ENCODE measurements at regions not wholly inside any gene's neighbourhood (a gene's known extent, or its start where the extent isn't known, plus 50 kb on each side); places are given as distances from the start of the nearest gene placed in this dataset.

DNA sequence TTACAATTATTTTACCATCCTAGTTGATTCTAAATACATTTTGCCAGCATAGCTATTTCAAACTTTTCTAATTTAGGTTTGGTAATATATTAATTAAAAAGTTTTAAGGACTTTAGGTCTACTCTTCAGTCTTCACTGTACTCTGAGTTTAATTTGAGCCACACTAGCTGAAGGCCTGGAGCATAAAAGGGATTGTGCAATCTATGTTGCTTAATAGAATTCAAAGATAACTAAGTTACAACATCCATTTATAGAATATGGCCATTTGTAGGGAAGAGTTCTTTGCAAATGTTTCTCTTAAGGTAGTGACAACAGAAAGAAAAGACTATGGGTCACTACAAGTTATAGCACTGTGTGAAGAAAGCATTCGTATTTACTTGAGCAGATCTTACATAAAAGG, 702.2 kb upstream of the NRXN1 start:
- TF ChIP-seq, protein P1, sequence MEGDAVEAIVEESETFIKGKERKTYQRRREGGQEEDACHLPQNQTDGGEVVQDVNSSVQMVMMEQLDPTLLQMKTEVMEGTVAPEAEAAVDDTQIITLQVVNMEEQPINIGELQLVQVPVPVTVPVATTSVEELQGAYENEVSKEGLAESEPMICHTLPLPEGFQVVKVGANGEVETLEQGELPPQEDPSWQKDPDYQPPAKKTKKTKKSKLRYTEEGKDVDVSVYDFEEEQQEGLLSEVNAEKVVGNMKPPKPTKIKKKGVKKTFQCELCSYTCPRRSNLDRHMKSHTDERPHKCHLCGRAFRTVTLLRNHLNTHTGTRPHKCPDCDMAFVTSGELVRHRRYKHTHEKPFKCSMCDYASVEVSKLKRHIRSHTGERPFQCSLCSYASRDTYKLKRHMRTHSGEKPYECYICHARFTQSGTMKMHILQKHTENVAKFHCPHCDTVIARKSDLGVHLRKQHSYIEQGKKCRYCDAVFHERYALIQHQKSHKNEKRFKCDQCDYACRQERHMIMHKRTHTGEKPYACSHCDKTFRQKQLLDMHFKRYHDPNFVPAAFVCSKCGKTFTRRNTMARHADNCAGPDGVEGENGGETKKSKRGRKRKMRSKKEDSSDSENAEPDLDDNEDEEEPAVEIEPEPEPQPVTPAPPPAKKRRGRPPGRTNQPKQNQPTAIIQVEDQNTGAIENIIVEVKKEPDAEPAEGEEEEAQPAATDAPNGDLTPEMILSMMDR (IDR thresholded peaks at IDR 0.05; ENCODE audit: low read length) = no peak
- no peak for TF ChIP-seq EZH2phosphoT487 (IDR thresholded peaks at IDR 0.05; ENCODE audit: low read length)
- TF ChIP-seq EZH2 (optimal IDR thresholded peaks at IDR 0.05; ENCODE audit: low read depth, low read length) = no peak
- H3K79me2 ChIP-seq (ENCODE audit: low read length) = no peaks in the 10 kb centered on the region
- H3K9ac ChIP-seq (ENCODE audit: low read length) = no peak overlapping the region
- no peak overlapping the region for H3K27ac ChIP-seq (ENCODE audit: low read length)
- H3K36me3 ChIP-seq (replicated peaks; ENCODE audit: insufficient read depth, low read length) = no peaks in the 10 kb centered on the region
- no peak overlapping the region for H2AFZ ChIP-seq (ENCODE audit: low read length)
- H3K4me2 ChIP-seq (ENCODE audit: low read depth, low read length) = no peak overlapping the region
- no peak overlapping the region for H3K4me3 ChIP-seq (ENCODE audit: low read length)
- DNase-seq = no peak
- H3F3A ChIP-seq (ENCODE audit: insufficient read depth, low read length) = no peaks in the 10 kb centered on the region
- H3K9me2 ChIP-seq (replicated peaks; ENCODE audit: insufficient read depth, low read length) = no peaks in the 10 kb centered on the region
- no peaks in the 10 kb centered on the region for H3K9me3 ChIP-seq (replicated peaks; ENCODE audit: insufficient read depth, low read length)
- H3K4me1 ChIP-seq (ENCODE audit: low read length) = no peaks in the 10 kb centered on the region
- H4K20me1 ChIP-seq (ENCODE audit: insufficient read depth, low read length) = no peaks in the 10 kb centered on the region
- no peaks in the 10 kb centered on the region for H3K27me3 ChIP-seq (replicated peaks; ENCODE audit: insufficient read depth, low read length)

DNA sequence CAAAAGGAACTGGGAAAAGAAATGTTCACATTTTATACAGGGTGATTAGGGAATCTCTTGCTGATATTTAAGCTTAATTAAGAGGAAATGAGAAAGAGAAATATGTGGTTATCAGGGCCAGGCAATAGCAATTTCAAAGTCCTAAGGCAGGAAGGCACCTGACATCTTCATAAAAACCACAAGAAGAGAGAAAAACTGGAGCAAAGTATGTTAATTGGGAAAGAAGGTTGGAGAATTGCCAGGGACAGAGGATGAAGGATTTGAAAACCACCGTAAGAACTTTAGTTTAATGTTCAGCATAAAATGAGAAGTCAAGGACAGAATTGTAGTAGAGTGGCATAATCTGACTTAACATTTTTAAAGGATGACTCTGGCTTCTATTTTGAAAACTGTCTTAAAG, 691.8 kb upstream of the NRXN1 start:
- H3K79me2 ChIP-seq (ENCODE audit: low read length) = no peaks in the 10 kb centered on the region
- no peaks in the 10 kb centered on the region for H3K27me3 ChIP-seq (replicated peaks; ENCODE audit: insufficient read depth, low read length)
- H3F3A ChIP-seq (ENCODE audit: insufficient read depth, low read length) = no peaks in the 10 kb centered on the region
- no peaks in the 10 kb centered on the region for H3K9me3 ChIP-seq (replicated peaks; ENCODE audit: insufficient read depth, low read length)
- TF ChIP-seq EZH2phosphoT487 (IDR thresholded peaks at IDR 0.05; ENCODE audit: low read length) = no peak
- TF ChIP-seq EZH2 (optimal IDR thresholded peaks at IDR 0.05; ENCODE audit: low read depth, low read length) = no peak
- TF ChIP-seq, protein P1 (IDR thresholded peaks at IDR 0.05; ENCODE audit: low read length) = no peak
- H3K9ac ChIP-seq (ENCODE audit: low read length) = no peak overlapping the region
- H3K4me3 ChIP-seq (ENCODE audit: low read length) = no peak overlapping the region
- no peaks in the 10 kb centered on the region for H3K36me3 ChIP-seq (replicated peaks; ENCODE audit: insufficient read depth, low read length)
- H3K9me2 ChIP-seq (replicated peaks; ENCODE audit: insufficient read depth, low read length) = no peaks in the 10 kb centered on the region
- no peak overlapping the region for H3K27ac ChIP-seq (ENCODE audit: low read length)
- no peak for DNase-seq
- no peaks in the 10 kb centered on the region for H4K20me1 ChIP-seq (ENCODE audit: insufficient read depth, low read length)
- H3K4me1 ChIP-seq (ENCODE audit: low read length) = no peaks in the 10 kb centered on the region
- no peak overlapping the region for H2AFZ ChIP-seq (ENCODE audit: low read length)
- H3K4me2 ChIP-seq (ENCODE audit: low read depth, low read length) = no peak overlapping the region

DNA sequence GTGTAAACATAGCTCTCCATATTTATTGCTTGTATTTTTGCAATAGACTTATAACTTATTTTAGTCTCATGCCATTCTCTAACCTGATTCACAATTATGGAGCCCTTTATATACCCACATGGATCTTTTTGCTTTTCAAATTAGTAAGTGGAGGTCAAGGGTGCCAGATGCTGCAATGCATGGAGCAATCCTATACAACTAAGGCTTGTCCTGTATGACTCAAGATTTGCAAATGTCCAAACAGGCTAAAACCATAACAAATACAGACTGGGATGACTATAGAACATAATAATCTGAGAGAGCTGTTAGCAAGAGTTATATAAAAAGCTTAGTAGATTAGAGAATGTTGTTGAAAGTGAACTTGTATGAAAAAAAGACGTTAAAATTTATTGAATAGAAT, 690.4 kb upstream of the NRXN1 start:
- TF ChIP-seq EZH2phosphoT487 (IDR thresholded peaks at IDR 0.05; ENCODE audit: low read length) = no peak
- no peaks in the 10 kb centered on the region for H3F3A ChIP-seq (ENCODE audit: insufficient read depth, low read length)
- no peaks in the 10 kb centered on the region for H3K9me3 ChIP-seq (replicated peaks; ENCODE audit: insufficient read depth, low read length)
- no peaks in the 10 kb centered on the region for H3K27me3 ChIP-seq (replicated peaks; ENCODE audit: insufficient read depth, low read length)
- H4K20me1 ChIP-seq (ENCODE audit: insufficient read depth, low read length) = no peaks in the 10 kb centered on the region
- H3K4me1 ChIP-seq (ENCODE audit: low read length) = no peaks in the 10 kb centered on the region
- H3K79me2 ChIP-seq (ENCODE audit: low read length) = no peaks in the 10 kb centered on the region
- H3K36me3 ChIP-seq (replicated peaks; ENCODE audit: insufficient read depth, low read length) = no peaks in the 10 kb centered on the region
- H3K4me2 ChIP-seq (ENCODE audit: low read depth, low read length) = no peak overlapping the region
- H3K9ac ChIP-seq (ENCODE audit: low read length) = no peak overlapping the region
- no peak overlapping the region for H2AFZ ChIP-seq (ENCODE audit: low read length)
- H3K4me3 ChIP-seq (ENCODE audit: low read length) = no peak overlapping the region
- H3K27ac ChIP-seq (ENCODE audit: low read length) = no peak overlapping the region
- no peaks in the 10 kb centered on the region for H3K9me2 ChIP-seq (replicated peaks; ENCODE audit: insufficient read depth, low read length)
- DNase-seq = no peak

DNA sequence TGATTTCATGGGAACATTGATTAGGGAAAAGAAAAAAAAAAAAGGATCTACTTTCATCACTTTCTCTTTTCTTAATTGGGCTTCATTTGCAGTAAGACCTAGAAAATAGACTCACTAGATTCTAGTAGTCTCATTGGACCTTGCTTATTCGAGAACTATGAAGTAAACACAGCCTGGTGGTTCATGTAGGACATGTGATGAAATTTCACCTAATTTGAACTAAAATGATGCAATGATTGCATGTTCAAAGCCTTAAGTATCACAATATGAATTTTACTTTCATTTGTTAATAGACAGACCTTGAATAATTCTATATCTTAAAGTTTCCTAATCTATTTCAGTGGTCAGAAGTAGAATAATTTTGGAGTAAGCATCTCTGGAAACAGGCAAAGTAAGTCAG, 688.9 kb upstream of the NRXN1 start:
- Histone ChIP-seq H3K4me3 (ENCODE audit: low read length) (no peak overlapping the region), H3K27ac (ENCODE audit: low read length) (no peak overlapping the region), H3K9me2 (replicated peaks; ENCODE audit: insufficient read depth, low read length) (no peaks in the 10 kb centered on the region), H3K36me3 (replicated peaks; ENCODE audit: insufficient read depth, low read length) (no peaks in the 10 kb centered on the region), H4K20me1 (ENCODE audit: insufficient read depth, low read length) (no peaks in the 10 kb centered on the region), H3F3A (ENCODE audit: insufficient read depth, low read length) (no peaks in the 10 kb centered on the region), H3K9me3 (replicated peaks; ENCODE audit: insufficient read depth, low read length) (no peaks in the 10 kb centered on the region), H3K27me3 (replicated peaks; ENCODE audit: insufficient read depth, low read length) (no peaks in the 10 kb centered on the region), H3K4me2 (ENCODE audit: low read depth, low read length) (no peak overlapping the region), H2AFZ (ENCODE audit: low read length) (no peak overlapping the region), H3K9ac (ENCODE audit: low read length) (no peak overlapping the region), H3K4me1 (ENCODE audit: low read length) (no peaks in the 10 kb centered on the region), H3K79me2 (ENCODE audit: low read length) (no peaks in the 10 kb centered on the region)
- TF ChIP-seq EZH2 (optimal IDR thresholded peaks at IDR 0.05; ENCODE audit: low read depth, low read length) (no peak), EZH2phosphoT487 (IDR thresholded peaks at IDR 0.05; ENCODE audit: low read length) (no peak)
- TF ChIP-seq, protein P1 (IDR thresholded peaks at IDR 0.05; ENCODE audit: low read length) = no peak
- no peak for DNase-seq
